Posterior cingulate gyrus (tissue), 11 donors: ENCODE measurements at regions not wholly inside any gene's neighbourhood (a gene's known extent, or its start where the extent isn't known, plus 50 kb on each side); places are given as distances from the start of the nearest gene placed in this dataset.

ENCODE experiments used
- DNase-seq, 10 donors: peaks; one replicate each; pipeline versions ENCODE4 v3.0.0 to v3.0.0-alpha.2; 2020 to 2021; ENCODE audit warnings: mixed read lengths in 3 of 10
- intact Hi-C: fragments of 100-400 bp; cut with DNase I; formaldehyde crosslinking; loops from one replicate; pipeline ENCODE4 v1.15.1; 2023

DNA sequence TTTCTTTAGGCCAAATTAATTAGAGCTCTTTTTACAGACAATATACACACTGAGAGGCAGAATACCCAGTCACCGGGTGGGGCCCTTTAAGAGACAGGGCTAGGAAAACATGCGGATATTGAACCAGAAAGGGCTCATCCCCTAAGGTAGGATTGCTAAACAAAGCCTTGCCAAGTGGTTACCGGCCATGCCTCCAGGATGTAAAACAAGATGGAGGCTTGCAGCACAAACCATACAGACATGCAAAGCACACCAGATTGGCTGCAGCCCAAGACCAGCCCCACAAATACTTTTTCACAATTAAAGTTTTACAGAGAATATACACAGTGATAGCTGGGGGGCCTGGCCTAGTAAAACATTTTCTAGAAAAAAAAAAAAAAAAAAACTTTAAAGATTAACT lies 210.0 kb downstream of the KLHL4 start:
- no peak for DNase-seq
- intact Hi-C loops = no loop called here

DNA sequence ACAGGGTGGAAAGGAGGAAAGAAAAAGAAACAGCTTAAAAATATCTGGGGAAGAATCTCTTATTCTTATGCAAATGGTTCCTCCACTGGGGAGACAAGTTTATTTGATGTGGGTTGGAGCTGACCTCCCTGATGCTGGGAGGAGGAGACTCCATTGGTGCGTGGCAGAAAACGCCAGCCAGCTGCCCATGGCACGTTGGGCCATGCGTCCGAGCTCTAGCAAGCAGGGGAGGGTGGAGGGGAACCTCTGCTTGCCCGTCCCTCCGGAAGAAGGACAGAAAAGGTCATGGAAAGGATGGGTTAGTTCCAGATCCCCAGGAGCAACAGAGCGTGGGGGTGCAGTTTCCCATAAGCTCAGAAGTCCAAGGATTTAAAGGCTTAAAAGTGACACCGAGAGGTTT lies 210.4 kb downstream of the KLHL4 start:
- intact Hi-C loops = no loop called here

DNA sequence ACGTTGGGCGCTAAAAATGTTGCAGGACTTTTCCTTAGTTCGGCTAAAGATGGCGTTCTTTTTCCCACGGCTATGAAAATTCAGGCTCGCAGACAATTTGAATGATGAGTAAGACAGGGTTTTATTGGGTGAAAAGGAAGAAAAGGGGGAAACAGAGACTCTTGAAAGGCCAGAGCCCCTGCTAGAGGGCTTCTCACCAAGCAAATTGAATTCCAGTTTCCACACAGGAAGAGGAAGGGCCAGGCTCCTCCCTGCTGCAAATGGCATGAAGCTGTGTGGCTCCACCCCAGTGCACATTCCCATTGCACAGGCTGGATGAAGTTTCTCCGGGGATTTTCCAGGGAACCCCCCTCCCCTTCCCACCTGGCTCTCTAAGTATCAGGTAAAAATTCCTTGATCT lies 210.9 kb downstream of the KLHL4 start:
- DNase-seq = no peak
- intact Hi-C loops = no loop called here

More for the DNA sequence above, 210.4 kb downstream of the KLHL4 start:
- DNase-seq = no peak

DNA sequence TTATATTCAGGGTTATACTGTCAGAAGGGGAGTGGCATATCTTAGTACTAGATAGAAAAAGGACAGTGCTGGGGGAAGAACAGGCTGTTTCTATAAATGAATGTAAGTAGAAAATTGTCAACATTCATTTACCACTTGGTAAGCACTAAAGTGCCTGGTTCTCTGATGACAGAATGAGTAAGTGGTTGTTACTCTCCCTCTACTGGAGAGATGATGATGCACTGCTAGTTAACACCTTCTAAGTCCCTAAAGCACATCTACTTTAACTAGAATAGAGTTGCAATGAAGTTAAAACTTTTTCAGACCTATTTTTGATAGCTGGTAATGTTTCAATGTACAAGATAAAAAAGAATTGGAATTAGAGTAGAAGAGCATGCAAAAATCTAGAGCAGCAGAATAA lies 214.5 kb downstream of the KLHL4 start:
- no peak for DNase-seq
- intact Hi-C loops = no loop called here

DNA sequence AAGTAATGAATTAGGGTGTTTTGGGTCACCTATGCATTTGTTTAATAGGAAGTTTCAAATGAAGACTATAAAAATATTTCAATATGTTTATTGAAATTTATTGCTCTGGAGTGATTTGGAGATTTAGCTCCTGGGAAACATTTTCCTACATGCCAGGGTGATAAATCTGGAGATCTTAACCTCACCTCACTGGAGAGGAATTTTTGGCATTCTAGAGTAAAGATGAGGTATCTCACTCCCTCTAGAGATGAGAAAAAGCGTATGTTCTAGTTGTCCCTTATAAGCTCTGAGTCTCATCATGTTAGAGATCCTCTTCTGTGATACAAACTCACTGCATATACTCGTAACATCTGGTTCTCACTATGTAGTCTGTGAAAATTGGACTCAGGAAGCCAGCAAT lies 219.0 kb downstream of the KLHL4 start:
- intact Hi-C loops = no loop called here
- DNase-seq = no peak

DNA sequence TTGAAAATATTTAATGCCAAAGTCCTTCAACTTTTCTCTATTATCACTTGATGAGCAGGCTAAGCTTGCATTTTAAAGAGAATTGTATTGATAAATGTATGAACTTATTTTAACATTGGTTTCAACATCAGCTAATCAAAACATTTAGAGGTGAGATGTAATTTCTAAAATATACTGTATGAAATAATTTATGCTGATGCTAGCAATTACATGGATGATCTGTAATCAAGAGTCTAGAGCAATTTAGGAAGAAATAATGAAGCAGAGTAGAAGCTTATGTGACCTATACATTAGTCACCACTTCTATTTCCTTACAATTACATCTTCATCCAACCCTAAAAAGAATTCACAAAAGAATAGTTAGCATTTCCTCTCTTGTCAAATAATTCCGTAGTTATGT lies 226.8 kb downstream of the KLHL4 start:
- DNase-seq = no peak
- intact Hi-C loops = no loop called here

DNA sequence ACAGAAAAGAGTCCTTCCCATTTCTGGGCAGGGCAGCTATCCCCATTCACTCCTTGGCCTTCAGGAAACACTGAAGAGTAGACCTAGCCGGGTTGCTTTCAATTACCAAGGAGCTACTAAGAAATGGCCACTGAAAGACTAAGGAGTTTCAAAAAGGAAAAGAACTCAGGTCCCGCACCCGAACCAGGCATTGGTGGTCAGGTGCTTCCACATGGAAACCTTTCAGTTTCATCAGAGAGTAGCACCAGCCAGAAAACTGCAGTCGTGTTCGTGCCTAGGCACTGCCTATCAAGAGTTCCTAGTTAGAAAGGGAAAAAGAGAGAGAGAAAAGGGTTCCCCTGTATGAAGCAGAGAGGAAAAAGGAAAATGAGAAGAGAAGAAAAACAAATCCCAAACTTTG lies 237.9 kb downstream of the KLHL4 start:
- intact Hi-C loops = no loop called here
- no peak for DNase-seq

DNA sequence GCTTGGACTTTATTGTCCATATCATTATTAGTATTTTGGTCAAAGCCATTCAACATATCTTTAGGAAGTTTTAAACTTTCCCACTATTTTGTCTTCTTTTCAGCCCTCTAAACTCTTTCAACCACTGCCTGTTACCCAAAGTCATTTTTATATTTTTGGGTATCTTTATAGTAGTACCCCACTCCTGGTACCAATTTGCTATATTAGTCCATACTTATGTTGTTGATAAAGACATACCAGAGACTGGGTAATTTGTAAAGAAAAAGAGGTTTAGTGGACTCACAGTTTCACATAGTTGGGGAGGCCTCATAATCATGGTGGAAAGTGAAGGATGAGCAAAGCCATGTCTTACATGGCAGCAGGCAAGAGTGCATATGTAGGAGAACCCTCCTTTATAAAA lies 271.4 kb downstream of the KLHL4 start:
- no peak for DNase-seq
- intact Hi-C loops = no loop called here

DNA sequence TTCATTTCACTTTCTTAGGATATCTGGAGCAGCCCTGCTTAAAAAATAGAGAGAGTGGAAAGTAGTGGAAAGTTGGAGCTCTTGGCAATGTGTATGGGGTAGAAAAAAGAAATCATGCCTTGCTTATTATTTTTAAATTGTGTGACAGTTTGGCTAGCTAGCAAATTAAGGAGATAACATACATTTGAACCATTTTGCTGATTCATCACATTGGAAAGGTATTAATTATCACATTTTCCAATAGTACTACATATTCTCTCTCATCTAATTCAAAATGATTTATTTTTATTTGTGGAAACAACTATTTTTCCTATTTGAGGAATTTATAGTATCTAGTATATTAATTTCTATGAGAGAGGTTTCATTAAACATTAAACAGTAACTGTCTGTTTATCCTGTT lies 280.4 kb downstream of the KLHL4 start:
- intact Hi-C loops = no loop called here
- no peak for DNase-seq

DNA sequence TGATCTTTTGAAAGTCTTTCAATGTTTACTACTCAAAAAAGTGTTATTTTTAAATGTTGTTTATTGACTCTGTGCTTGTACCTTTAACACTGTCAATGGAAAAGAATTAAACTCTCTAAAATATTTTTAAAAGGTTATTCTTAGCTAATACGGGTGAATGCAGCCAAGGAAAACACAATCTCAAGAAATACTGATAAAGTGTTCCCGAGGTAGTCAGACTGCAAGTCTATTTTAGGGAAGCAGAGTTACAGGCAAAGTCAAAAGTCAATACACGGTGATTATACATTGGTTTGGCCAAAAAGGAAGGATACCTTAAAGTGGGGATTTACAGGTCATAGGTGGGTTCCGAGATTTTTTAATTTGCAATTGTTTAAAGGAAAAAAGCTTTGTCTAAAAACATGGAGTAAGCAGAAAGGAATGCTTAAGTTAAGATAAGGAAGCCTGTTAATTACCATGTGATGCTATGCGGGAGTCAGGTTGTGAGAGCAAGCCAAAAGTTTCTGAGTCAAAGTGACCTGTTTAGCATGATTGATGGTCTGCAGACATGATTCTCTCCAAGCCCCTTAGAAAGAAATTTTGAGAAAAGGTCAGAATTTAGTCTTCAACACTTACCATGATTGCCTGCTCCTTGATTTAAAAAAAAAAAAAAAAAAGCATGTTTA lies 288.4 kb downstream of the KLHL4 start:
- DNase-seq = no peak
- intact Hi-C loops = no loop called here

DNA sequence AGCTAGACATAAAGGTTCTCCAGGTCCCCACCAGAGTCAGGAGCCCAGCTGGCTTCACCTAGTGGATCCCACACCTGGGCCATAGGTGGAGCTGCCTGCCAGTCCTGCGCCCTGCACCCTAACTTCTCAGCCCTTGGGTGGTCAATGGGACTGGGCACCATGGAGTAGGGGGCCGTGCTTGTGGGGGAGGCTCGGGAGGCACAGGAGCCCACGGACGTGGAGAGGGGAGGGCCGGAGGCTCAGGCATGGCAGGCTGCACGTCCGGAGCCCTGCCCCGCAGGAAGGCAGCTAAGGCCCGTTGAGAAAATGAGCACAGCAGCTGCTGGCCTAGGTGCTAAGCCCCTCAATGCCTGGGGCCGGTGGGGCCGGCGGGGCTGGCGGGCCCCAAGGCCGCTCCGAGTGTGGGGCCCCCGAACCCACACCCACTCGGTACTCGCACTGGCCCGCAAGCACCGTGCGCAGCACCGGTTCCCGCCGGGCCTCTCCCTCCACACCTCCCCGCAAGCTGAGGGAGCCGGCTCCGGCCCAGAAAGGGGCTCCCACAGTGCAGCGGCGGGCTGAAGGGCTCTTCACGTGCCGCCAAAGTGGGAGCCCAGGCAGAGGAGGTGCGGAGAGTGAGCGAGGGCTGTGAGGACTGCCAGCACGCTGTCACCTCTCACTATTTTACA lies 291.1 kb downstream of the KLHL4 start:
- intact Hi-C loops = no loop called here
- DNase-seq = peak in 2 of 10 donors; percentile 58 to 72

DNA sequence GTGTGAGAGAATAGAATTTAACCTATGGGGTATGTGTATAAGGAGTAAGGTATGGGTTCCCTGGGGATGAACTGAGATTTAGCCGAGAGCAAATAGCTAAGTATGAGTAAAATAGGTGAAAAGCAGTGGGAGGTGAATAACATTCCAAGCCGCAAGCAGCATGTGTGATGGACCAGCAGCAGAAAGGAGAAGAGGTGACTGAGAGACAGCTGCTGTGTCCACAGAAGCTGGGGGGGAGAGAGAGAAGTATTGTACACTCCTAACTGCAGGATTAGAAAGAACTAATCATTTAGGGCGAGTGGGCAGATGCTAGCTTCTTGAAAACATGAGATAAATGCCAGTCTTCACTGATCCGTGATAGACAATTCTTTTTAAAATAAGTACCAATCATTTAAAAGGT lies 296.0 kb downstream of the KLHL4 start:
- intact Hi-C loops = no loop called here
- DNase-seq = no peak

DNA sequence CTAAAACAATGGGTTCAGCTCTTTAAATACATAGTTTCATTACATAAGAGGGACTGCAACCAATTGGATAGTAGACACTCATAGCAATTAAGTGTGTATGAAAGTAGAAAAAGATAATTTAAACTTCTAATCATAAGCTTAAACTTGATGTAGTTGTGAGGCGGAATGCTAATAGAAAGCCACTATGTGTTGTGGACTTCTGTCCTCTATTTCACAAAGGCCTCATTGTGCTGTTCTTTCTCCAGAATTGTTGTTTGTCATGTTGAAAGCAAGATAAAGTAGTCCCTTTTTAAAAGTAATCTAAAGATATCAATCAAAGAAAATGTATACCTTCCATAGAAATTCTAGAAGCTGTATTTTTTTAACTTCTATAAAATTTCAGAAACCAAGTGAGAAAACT lies 329.4 kb downstream of the KLHL4 start:
- intact Hi-C loops = no loop called here
- no peak for DNase-seq

DNA sequence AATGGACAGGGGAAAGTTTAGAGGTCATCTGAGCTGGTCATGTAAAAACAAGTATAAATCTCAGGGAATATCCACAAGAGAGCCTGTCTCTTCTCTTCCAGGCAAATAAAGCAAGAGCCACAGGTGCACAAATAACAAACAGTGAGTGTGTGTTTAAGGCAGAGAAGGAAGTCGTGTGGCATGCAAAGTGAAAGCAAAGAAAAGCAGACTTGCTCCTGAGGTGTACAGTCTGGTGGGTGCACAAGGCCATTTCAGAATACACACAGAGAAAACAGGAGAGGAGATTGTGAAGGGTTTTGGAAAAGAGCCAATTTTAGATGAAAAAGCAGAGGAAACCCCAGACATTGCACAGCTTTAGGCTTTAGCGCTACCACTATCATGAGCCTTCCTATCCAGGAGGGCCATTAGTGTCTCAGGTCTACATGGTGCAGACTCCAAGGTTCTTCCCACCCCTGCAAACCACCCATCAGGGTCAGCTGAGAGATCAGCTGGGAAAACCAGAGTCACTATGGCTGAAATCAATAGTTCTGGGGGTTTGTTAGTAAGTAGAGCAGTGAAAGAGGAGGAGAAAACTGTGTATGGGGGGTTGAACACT lies 355.8 kb downstream of the KLHL4 start:
- intact Hi-C loops = no loop called here
- no peak for DNase-seq

DNA sequence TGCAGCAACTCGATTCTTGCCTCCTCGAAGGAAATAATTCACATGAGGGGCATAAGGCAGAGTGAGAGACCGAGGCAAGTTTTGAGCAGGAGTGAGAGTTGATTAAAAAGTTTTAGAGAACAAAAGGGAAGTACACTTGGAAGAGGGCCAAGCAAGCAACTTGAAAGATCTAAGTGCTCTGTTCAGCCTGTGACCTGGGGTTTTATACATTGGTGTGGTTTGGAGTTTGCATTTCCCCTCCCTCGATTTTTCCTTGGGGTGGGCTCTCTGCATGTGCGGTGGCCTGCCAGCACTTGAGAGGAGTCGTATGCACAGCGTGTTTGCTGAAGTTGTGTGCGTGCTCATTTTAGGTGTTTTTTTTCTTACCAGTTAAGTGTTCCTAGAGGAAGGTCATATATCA lies 356.4 kb downstream of the KLHL4 start:
- intact Hi-C loops = no loop called here
- DNase-seq = no peak

DNA sequence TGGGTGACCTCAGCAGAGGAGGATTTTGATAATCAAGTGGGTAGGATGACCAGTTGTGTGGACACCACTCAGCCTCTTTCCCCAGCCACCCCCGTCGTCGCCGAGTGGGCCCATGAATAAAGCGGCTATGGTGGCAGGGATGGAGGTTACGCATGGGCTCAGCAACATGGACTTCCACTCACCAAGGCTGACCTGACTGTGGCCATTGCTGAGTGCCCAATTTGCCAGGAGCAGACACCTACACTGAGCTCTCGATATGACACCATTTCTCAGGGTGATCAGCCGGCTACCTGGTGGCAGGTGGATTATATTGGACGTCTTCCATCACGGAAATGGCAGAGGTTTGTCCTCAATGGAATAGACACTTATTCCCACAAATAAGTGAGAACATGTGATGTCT lies 361.3 kb downstream of the KLHL4 start:
- DNase-seq = peak in 2 of 10 donors; percentile 53 to 70
- intact Hi-C loops = no loop called here

DNA sequence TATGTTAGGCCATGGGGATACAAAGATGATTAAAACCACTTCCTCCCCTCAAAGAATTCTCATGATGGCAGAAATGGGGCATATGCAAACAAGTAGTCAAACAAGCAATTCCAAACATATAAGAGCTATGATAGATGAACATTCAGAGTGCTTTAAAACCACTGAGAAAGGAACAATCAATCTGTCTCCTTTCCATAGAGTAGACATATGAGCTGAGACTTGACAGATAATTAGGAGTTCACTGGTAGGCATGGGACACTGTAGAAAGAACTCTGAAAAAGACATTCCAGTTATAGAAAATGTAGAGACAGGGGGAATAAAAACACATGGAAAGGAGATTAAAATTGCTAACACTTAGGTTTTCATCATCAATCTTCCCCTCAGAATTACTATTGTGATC lies 372.8 kb downstream of the KLHL4 start:
- intact Hi-C loops = no loop called here
- DNase-seq = no peak

DNA sequence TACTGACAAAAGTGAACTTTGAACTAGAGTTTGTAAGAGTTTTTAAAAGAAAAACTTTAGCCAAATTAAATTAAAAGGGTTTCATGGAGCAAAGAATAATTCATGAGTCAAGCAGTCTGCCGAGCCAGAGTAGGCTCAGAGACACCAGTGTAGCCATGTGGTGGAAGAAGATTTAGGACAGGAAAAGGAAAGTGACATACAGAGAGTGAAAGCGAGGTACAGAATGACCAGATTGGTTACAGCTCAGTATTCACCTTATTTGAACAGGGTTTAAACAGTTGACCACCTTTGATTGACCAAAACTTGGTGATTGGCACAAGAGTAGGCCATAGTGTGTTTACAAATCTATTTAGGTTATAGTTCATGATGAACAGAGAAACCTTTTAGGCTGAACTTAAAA lies 377.8 kb downstream of the KLHL4 start:
- DNase-seq = no peak
- intact Hi-C loops = no loop called here

DNA sequence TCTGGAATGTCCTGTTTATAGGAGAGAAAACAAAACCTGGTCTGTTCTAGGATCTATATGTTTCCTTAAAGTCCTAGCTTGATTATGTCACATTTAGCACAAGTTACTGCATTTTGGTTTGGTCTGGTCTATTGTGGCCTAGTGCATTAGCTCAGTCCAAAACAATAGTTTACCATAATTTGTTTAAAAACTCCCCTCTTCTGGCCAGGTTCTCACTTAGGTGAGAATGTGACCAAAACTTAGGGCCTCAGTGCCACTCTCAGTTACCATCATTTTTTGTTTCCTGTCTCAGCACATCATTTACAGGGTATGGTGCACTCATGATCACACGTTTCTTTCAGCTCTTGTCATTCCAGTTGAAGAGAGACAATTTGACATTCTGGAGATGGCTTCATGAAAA lies 378.5 kb downstream of the KLHL4 start:
- no peak for DNase-seq
- intact Hi-C loops = no loop called here

DNA sequence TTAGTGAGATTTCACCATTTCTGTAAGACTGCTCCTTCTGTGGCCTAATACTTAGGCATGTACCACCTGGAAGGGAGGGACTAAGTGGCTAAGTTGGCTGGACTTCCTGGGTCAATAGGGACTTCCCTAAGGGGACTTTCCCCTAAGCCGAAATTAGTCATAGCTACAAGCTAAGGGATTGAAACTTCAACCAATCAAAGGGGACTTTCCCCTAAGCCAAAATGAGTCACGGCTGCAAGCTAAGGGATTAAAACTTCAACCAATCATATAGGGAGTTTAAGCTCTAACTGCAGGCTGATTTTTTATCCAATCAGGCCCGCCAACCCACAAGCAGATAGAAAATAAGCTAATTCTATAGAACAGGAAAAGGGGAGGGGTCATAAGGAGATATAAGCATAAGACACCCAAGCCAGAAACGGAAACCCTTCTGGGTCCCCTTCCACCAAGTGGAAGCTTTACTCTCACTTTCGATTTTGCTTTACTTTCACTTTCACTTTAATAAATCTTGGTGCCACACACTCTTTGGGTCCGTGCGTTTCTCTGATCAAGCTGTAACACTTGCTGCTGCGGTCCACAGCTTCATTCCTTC lies 382.8 kb downstream of the KLHL4 start:
- no peak for DNase-seq
- intact Hi-C loops = no loop called here

DNA sequence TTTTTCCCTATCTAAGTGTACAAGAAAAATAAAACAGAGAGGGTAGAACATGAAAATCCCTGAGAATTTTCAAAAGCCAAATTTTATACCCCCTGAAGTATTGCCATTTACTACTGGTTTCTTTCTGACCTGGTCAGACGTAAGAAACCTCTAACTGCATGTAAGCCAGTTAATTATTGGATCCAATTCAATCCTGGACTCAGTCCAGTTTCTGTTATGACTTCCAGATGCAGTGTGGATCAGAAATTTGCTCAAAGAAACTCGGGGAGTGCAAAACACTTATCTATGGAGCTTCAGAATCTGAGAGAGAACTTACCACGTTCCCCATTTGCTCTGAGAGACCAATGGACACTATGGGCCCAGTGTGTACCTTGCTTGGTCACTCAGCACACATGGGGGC lies 383.5 kb downstream of the KLHL4 start:
- no peak for DNase-seq
- intact Hi-C loops = no loop called here

DNA sequence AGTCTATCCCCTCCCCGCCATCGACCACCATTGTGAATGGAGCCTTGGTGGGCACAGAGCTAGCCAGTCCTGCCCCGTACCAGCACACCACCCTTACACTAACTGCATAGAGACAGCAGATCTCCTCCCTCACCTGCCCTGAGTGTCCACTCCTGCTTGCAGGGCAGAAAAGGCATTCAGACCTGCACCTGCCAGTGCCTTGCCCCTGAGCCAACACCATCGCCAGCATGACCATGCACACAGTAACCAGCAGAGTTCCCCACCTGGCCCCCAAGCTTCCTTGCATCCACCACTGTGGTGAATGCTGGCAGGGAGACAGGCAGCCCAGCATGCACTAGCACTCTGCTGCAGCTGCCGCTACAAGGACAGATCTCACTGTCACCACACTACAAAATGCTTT lies 397.1 kb downstream of the KLHL4 start:
- DNase-seq = peak in 2 of 10 donors; percentile 46 to 63
- intact Hi-C loops = no loop called here
